Vagina (tissue), 2 donors: ENCODE measurements at regions not wholly inside any gene's neighbourhood (a gene's known extent, or its start where the extent isn't known, plus 50 kb on each side); places are given as distances from the start of the nearest gene placed in this dataset.

Experiments used
- DNase-seq, 2 donors: peaks; one replicate each; pipeline ENCODE4 v3.0.0-alpha.2; 2017; ENCODE audit errors: extremely low spot score in 2 of 2
- H3K27ac ChIP-seq: fragments of 200-600 bp; sonication (generic); one replicate; pipeline ENCODE4 v1.5.1; 2019
- H3K27me3 ChIP-seq: fragments of 200-600 bp; sonication (generic); one replicate; pipeline ENCODE4 v1.5.1; 2019
- H3K36me3 ChIP-seq, 2 donors: fragments of 200-600 bp; sonication (generic); one replicate each; pipeline ENCODE4 v1.5.1; 2017 to 2019
- H3K4me1 ChIP-seq: fragments of 200-600 bp; sonication (generic); one replicate; pipeline ENCODE4 v1.5.1; 2019
- H3K4me3 ChIP-seq, 2 donors: fragments of 200-600 bp; sonication (generic); 1 replicate in 1 of 2; 2 replicates in 1 of 2; pipeline ENCODE4 v1.5.1; 2016 to 2019
- H3K9me3 ChIP-seq: fragments of 200-600 bp; sonication (generic); one replicate; pipeline ENCODE4 v1.5.1; 2019
- POLR2A ChIP-seq, 2 donors: fragments of 450-650 bp; IDR thresholded peaks; one replicate each; pipeline ENCODE4 v1.6.1; 2017; ENCODE audit warnings: antibody characterized with exemption in 2 of 2, mild to moderate bottlenecking in 2 of 2, moderate library complexity in 2 of 2
- POLR2AphosphoS5 ChIP-seq, 2 donors: sonication (generic); formaldehyde crosslinking; IDR thresholded peaks; one replicate each; pipeline ENCODE4 v1.9.0; 2017; ENCODE audit warnings: antibody characterized with exemption in 2 of 2, mild to moderate bottlenecking in 2 of 2, low read depth in 1 of 2; ENCODE audit not compliant: insufficient read depth in 1 of 2
- intact Hi-C: fragments of 100-400 bp; cut with DNase I; formaldehyde crosslinking; loops from one replicate; pipeline ENCODE4 v1.15.1; 2023
- TF ChIP-seq, protein P1 (sequence below), 3 experiments: fragments of 450-650 bp in 2 of 3; fragments of 200-600 bp in 1 of 3; sonication (generic) in 1 of 3; IDR thresholded peaks; one replicate each; pipeline ENCODE4 v1.5.1; 2017 to 2019; ENCODE audit warnings: antibody characterized with exemption in 3 of 3, mild to moderate bottlenecking in 2 of 3, moderate library complexity in 2 of 3

DNA sequence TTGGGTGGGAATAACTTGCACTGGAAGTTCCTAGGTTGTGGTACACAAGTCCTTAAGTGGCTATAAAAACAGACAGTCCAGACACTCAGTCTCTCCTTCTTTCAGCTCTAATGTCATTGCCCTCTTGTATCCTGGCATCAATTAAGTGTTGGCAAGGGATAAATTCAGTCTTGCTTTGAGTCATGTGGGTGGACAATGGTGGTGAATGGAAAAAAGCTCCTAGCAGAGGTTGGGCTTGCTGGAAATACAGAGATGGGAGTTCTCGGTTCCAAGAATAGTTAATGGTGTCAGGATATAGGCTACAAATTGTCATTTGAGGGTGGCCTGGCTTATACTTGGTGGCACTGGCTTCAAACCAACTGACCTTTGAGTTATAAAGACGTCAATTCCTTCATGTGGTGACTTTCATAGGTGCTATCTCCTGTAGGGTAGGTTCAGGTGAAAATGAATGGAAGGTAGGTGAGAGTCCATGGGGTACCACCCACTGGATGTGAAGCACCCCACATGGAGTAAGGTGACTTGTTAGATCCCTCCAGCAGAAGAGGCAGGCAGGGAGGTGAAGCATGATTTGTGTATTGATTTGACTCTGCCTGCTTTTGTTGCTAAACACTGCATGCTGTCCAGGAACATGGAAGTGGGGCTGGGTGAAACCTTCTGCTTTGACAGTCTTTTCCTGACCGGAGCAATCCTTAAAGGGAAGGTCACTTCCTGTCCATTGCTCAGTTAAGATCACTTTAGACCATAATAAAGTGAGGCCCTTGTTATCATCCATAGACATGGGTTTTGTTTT is 102.0 kb downstream of the LACC1 start:
- Histone ChIP-seq H3K4me3 (no peak overlapping the region), H3K36me3 (no peaks in the 10 kb centered on the region), H3K9me3 (no peaks in the 10 kb centered on the region), H3K27ac (no peak overlapping the region), H3K4me1 (no peaks in the 10 kb centered on the region), H3K27me3 (no peaks in the 10 kb centered on the region)
- DNase-seq, result no peak
- TF ChIP-seq POLR2AphosphoS5 (IDR thresholded peaks at IDR 0.05; ENCODE audit: insufficient read depth in 1 of 2, low read depth in 1 of 2) (no peak), POLR2A (IDR thresholded peaks at IDR 0.05) (no peak)
- TF ChIP-seq, protein P1, sequence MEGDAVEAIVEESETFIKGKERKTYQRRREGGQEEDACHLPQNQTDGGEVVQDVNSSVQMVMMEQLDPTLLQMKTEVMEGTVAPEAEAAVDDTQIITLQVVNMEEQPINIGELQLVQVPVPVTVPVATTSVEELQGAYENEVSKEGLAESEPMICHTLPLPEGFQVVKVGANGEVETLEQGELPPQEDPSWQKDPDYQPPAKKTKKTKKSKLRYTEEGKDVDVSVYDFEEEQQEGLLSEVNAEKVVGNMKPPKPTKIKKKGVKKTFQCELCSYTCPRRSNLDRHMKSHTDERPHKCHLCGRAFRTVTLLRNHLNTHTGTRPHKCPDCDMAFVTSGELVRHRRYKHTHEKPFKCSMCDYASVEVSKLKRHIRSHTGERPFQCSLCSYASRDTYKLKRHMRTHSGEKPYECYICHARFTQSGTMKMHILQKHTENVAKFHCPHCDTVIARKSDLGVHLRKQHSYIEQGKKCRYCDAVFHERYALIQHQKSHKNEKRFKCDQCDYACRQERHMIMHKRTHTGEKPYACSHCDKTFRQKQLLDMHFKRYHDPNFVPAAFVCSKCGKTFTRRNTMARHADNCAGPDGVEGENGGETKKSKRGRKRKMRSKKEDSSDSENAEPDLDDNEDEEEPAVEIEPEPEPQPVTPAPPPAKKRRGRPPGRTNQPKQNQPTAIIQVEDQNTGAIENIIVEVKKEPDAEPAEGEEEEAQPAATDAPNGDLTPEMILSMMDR (IDR thresholded peaks at IDR 0.05), result no peak
- intact Hi-C loops, result no loop called here

DNA sequence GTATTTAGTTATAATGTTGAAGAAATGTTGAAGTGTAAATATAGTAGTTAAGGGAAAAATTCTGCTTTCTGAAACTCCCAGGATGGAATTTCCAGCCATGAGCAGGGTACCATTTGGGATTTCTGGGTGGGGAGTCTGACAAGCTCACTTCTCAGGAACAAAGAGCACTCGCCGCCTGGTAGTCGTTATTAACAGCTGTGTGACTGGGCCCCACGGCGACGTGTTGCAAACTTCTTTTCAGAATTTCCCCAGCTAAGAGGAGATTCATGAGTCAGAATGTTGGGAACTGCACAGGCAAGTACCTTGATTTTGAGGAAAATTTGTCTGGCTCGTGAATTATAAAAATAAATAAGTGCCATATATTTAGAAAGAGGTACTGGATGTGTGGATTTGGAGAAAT is 103.7 kb downstream of the LACC1 start:
- Histone ChIP-seq H3K27ac (no peak overlapping the region), H3K36me3 (no peaks in the 10 kb centered on the region), H3K27me3 (no peaks in the 10 kb centered on the region), H3K4me3 (no peak overlapping the region), H3K4me1 (no peaks in the 10 kb centered on the region), H3K9me3 (no peaks in the 10 kb centered on the region)
- DNase-seq, result no peak
- intact Hi-C loops, result no loop called here
- TF ChIP-seq POLR2AphosphoS5 (IDR thresholded peaks at IDR 0.05; ENCODE audit: insufficient read depth in 1 of 2, low read depth in 1 of 2), result no peak
- no peak for TF ChIP-seq POLR2A (IDR thresholded peaks at IDR 0.05)
- TF ChIP-seq, protein P1 (IDR thresholded peaks at IDR 0.05), result no peak

DNA sequence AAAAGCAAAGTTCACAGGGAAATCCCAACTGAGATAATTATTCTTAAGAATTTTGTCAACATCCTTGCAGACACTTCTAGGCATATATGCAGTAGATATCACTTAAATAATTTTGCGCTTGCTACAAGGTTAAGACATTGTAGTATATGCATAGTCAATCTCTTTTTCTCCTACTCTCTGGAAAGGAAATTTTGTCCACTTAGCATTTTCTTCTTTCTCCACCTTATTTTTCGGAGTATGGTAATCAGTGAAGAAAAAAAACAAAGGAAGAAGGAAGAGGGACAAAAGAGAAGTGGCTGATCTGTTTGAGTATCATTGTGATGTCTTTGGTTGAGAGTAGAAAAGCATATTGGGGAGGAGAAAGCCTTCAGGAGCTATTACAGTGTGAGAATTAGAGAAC is 104.6 kb downstream of the LACC1 start:
- no peak overlapping the region for H3K4me3 ChIP-seq
- no peaks in the 10 kb centered on the region for H3K9me3 ChIP-seq
- TF ChIP-seq, protein P1 (IDR thresholded peaks at IDR 0.05), result no peak
- no peak overlapping the region for H3K27ac ChIP-seq
- no peaks in the 10 kb centered on the region for H3K36me3 ChIP-seq
- no peaks in the 10 kb centered on the region for H3K27me3 ChIP-seq
- intact Hi-C loops, result no loop called here
- H3K4me1 ChIP-seq, result no peaks in the 10 kb centered on the region
- DNase-seq, result no peak

DNA sequence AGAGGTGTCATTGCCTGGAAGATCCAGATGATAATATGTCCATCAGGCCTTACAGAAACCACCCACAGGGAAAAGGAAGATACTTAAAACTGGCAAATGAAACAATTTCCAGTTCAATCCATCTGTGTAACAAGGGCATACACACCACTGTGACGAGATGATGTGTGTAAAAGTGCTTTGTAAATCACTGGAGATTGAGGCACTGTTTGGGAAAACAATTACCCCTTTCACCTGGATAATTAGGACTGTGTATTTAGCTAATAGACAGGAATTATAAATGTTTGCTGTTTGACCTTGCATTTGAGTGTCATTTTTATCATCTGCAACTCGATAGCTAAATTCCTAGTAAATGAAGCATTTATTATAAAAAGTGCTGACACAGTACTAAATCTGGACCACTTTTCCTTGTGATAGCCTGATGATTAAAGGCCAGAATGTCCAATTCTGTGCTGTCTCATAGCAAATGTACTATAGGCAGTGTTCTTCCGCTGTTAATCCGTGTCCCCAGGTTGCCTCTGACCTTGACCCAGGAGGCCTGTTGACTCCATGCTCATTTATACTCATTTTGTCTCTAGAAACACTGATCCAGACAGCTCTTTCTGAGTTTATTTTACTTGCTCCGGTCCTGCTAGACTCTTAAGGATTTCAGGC is 105.8 kb downstream of the LACC1 start:
- H3K27me3 ChIP-seq, result no peaks in the 10 kb centered on the region
- no peaks in the 10 kb centered on the region for H3K36me3 ChIP-seq
- H3K4me1 ChIP-seq, result no peaks in the 10 kb centered on the region
- H3K4me3 ChIP-seq, result no peak overlapping the region
- DNase-seq, result no peak
- H3K27ac ChIP-seq, result no peak overlapping the region
- no peaks in the 10 kb centered on the region for H3K9me3 ChIP-seq
- TF ChIP-seq, protein P1 (IDR thresholded peaks at IDR 0.05), result no peak
- TF ChIP-seq POLR2AphosphoS5 (IDR thresholded peaks at IDR 0.05; ENCODE audit: insufficient read depth in 1 of 2, low read depth in 1 of 2), result no peak
- no peak for TF ChIP-seq POLR2A (IDR thresholded peaks at IDR 0.05)
- intact Hi-C loops, result no loop called here

DNA sequence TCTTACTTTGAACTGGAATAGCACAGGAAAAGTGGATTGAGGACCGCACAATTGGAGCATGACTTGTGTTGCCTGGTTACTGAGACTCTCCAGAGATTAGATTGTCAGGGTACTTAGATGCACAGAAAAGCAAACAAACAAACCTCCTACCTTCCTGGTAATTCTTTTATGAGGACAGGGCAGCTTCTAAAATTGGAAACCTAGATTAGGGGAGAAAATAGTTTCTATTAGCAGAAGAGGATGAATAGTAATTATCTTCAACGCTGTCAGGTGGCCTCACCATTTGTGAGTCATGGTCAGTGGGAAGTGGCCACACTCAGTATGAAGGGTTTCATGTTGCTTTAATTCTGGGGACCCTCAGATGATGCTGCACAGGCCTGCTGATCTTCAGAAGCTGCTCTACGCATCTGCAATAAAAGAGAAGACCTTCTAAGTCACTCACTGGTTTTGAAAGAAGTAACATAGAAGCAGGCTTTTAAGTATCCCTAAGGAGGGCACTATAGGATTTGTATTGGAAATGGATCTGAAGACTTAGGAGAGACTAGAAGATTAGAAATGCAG is 106.8 kb downstream of the LACC1 start:
- intact Hi-C loops, result no loop called here
- H3K27me3 ChIP-seq, result no peaks in the 10 kb centered on the region
- no peaks in the 10 kb centered on the region for H3K4me1 ChIP-seq
- H3K4me3 ChIP-seq, result no peak overlapping the region
- no peak overlapping the region for H3K27ac ChIP-seq
- H3K36me3 ChIP-seq, result no peaks in the 10 kb centered on the region
- no peak for TF ChIP-seq POLR2A (IDR thresholded peaks at IDR 0.05)
- TF ChIP-seq POLR2AphosphoS5 (IDR thresholded peaks at IDR 0.05; ENCODE audit: insufficient read depth in 1 of 2, low read depth in 1 of 2), result no peak
- TF ChIP-seq, protein P1 (IDR thresholded peaks at IDR 0.05), result no peak
- H3K9me3 ChIP-seq, result no peaks in the 10 kb centered on the region
- no peak for DNase-seq
